ENCODE measurements at regions not wholly inside any gene's neighbourhood (a gene's known extent, or its start where the extent isn't known, plus 50 kb on each side); places are given as distances from the start of the nearest gene placed in this dataset.

GRCh38 chr10:8731121-8732095, 676.9 kb downstream of the GATA3 start:
- no peak for TF ChIP-seq ARNTL (CRISPR knock-in tag; IDR thresholded peaks at IDR 0.05; ENCODE audit: borderline replicate concordance, low read depth)
- TF ChIP-seq OSR1 (CRISPR knock-in tag; IDR thresholded peaks at IDR 0.05) = no peak
- TF ChIP-seq PPARA (CRISPR knock-in tag; IDR thresholded peaks at IDR 0.05; ENCODE audit: borderline replicate concordance) = no peak
- no peak for TF ChIP-seq PATZ1 (CRISPR knock-in tag; IDR thresholded peaks at IDR 0.05; ENCODE audit: borderline replicate concordance)
